Activated CD4-positive, alpha-beta T cell treated with anti-CD3 and anti-CD28 coated beads for 36 hours (primary cell): ENCODE measurements at regions not wholly inside any gene's neighbourhood (a gene's known extent, or its start where the extent isn't known, plus 50 kb on each side); places are given as distances from the start of the nearest gene placed in this dataset.
A peak's percentile ranks its signal among the peaks of the same experiment; 100 is the strongest.

Experiments
- ATAC-seq: fragments of 200-7000 bp; cut with Tn5 transposase; one replicate; pipeline ENCODE4 v1.10.0; 2021; ENCODE audit warnings: mild to moderate bottlenecking, moderate library complexity
- CTCF ChIA-PET: fragments of 350-600 bp; sonication (Branson Sonifier 250); formaldehyde crosslinking; loops from one replicate; lab custom pipeline; 2021; ENCODE audit warnings: antibody characterized with exemption; lab: Charles Lee
- POLR2A ChIA-PET: fragments of 350-600 bp; sonication (Branson Sonifier 250); formaldehyde crosslinking; loops from one replicate; lab custom pipeline; 2021; ENCODE audit warnings: antibody characterized with exemption, inconsistent platforms; lab: Charles Lee
- DNase-seq: peaks from one replicate; pipeline ENCODE4 v3.0.0-alpha.2; 2020
- H3K27ac Mint-ChIP-seq: one replicate; pipeline ENCODE4 v1.8.0; 2021; ENCODE audit warnings: mixed read lengths
- H3K27me3 Mint-ChIP-seq: one replicate; pipeline ENCODE4 v1.8.0; 2021; ENCODE audit warnings: mixed read lengths
- H3K36me3 Mint-ChIP-seq: one replicate; pipeline ENCODE4 v1.8.0; 2021; ENCODE audit warnings: low read depth, mixed read lengths
- H3K4me1 Mint-ChIP-seq: one replicate; pipeline ENCODE4 v1.8.0; 2021; ENCODE audit warnings: mixed read lengths
- H3K4me3 Mint-ChIP-seq: one replicate; pipeline ENCODE4 v1.8.0; 2021; ENCODE audit warnings: mild to moderate bottlenecking, moderate library complexity, mixed read lengths
- H3K9me3 Mint-ChIP-seq: one replicate; pipeline ENCODE4 v1.8.0; 2021; ENCODE audit warnings: low read depth, mixed read lengths
- intact Hi-C, 2 experiments: fragments of 100-400 bp; cut with DNase I in 1 of 2; cut with micrococcal nuclease in 1 of 2; formaldehyde crosslinking; loops; one replicate each; pipeline versions ENCODE4 v1.14.2 to v1.15.1; 2022 to 2024; cut with DNase I, micrococcal nuclease

GRCh38 chr14:65299826-65300225, 112.7 kb upstream of the FUT8 start:
- Mint-ChIP-seq H3K27me3 (no peaks in the 10 kb centered on the region), H3K9me3 (no peaks in the 10 kb centered on the region), H3K4me1 (peaks cover 64% of the 10 kb centered on the region), H3K36me3 (no peaks in the 10 kb centered on the region), H3K27ac (peak overlapping the region; percentile 14), H3K4me3 (no peak overlapping the region)
- CTCF ChIA-PET: no interaction called here
- DNase-seq (no peak), ATAC-seq (no peak)
- POLR2A ChIA-PET: no interaction called here
- intact Hi-C loops: loop anchor here (5.0 kb wide), 2 partner anchors 73 to 198 kb away; partner anchors contain the start of gene MAX (in 1 of the 2)

GRCh38 chr14:65301862-65302539, 110.5 kb upstream of the FUT8 start:
- peak overlapping the region; percentile 86 for H3K27ac Mint-ChIP-seq
- POLR2A ChIA-PET: interaction anchor here (1.0 kb wide), 1 partner anchor 10 kb away, joined by 3 read pairs; no protein-coding TSS in a partner anchor
- DNase-seq (peak; percentile 54), ATAC-seq (peak; percentile 57)
- no peaks in the 10 kb centered on the region for H3K27me3 Mint-ChIP-seq
- peaks cover 4% of the 10 kb centered on the region for H3K36me3 Mint-ChIP-seq
- intact Hi-C loops: loop anchor here (1.0 to 5.0 kb wide), 4 partner anchors 15 to 200 kb away; partner anchors contain the start of genes FUT8 (in 1 of the 2) and MAX (in 1 of the 2)
- H3K4me3 Mint-ChIP-seq: peak overlapping the region; percentile 37
- peaks cover 64% of the 10 kb centered on the region for H3K4me1 Mint-ChIP-seq
- H3K9me3 Mint-ChIP-seq: no peaks in the 10 kb centered on the region
- CTCF ChIA-PET: interaction anchor here (1.1 to 1.9 kb wide), 3 partner anchors 11 to 138 kb away, joined by 4 to 10 read pairs (median 8); no protein-coding TSS in a partner anchor

DNA sequence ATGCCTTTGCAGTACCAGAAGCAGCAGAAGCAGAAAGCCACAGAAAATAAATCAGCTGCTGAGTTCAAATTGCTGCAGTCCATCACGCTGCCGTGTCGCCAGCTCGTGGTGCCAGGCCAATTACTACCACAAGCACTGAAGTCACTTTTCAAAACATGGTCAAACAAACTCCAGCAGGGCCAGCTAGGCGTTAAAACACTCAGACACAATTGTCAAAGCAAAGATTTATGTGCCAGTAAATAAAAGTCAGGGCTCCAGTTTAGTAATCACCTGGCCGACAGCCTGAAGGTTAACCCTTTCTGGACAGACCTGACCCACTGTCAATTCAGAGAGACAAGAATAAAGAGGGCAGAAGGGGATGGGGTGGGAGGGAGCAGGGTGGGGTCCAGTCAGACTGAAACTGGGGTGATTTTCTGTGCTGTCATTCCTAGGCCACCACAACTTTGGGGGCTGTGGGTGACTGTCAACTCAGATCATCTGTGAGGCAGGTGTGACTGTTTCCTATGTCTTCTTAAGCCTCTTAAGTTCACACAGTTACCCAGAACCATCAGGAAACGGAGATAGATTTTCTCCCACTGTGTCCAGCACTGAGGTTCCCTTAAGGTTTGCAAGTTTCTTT, 109.8 kb upstream of the FUT8 start:
- peaks cover 4% of the 10 kb centered on the region for H3K36me3 Mint-ChIP-seq
- ChIA-PET POLR2A (interaction anchor here (1.0 to 1.4 kb wide), 2 partner anchors 11 to 109 kb away, joined by 3 to 4 read pairs; partner anchors contain the start of gene FUT8), CTCF (interaction anchor here (1.1 to 1.8 kb wide), 4 partner anchors 13 to 33 kb away, joined by 4 to 8 read pairs (median 4); no protein-coding TSS in a partner anchor)
- no peaks in the 10 kb centered on the region for H3K27me3 Mint-ChIP-seq
- ATAC-seq: peak; percentile 74
- intact Hi-C loops: loop anchor here (1.0 to 5.0 kb wide), 6 partner anchors 15 to 403 kb away; partner anchors contain the start of genes FUT8 (in 1 of the 2) and MAX (in 1 of the 2)
- peak overlapping the region; percentile 86 for H3K27ac Mint-ChIP-seq
- H3K9me3 Mint-ChIP-seq: no peaks in the 10 kb centered on the region
- H3K4me1 Mint-ChIP-seq: peaks cover 63% of the 10 kb centered on the region
- H3K4me3 Mint-ChIP-seq: peak overlapping the region; percentile 37
- DNase-seq: peak; percentile 83

- ATAC-seq: peak; percentile 21
- Mint-ChIP-seq H3K4me1 (peaks cover 58% of the 10 kb centered on the region), H3K27me3 (no peaks in the 10 kb centered on the region), H3K9me3 (no peaks in the 10 kb centered on the region), H3K27ac (peak overlapping the region; percentile 86), H3K36me3 (peaks cover 4% of the 10 kb centered on the region), H3K4me3 (peak overlapping the region; percentile 37)
- POLR2A ChIA-PET: interaction anchor here (0.5 to 1.4 kb wide), 2 partner anchors 34 to 109 kb away, joined by 4 to 8 read pairs; partner anchors contain the start of gene FUT8
- CTCF ChIA-PET: interaction anchor here (0.8 to 1.2 kb wide), 5 partner anchors 13 to 108 kb away, joined by 3 to 5 read pairs (median 4); no protein-coding TSS in a partner anchor
- intact Hi-C loops: loop anchor here (1.0 to 5.0 kb wide), 5 partner anchors 16 to 402 kb away; partner anchors contain the start of gene MAX (in 1 of the 2)
- DNase-seq: peak; percentile 49
These were observed 109.2 kb upstream of the FUT8 start for GRCh38 chr14:65303190-65303898.

DNA sequence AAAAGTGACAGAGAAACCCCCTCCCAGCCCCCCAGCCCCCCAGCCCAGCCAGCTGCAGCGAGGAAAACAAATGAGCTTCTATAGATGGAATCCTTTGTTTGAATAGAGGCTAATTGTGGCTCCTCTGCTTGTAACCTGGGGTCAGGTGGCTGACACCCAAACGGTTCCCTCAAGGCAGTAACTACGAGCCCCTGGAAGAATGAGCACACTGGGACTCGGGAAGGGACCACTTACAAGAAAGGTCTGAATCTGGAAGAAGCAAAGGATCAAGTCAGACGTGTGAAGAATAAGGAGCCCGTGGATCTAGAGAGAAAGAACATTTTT, 108.7 kb upstream of the FUT8 start:
- H3K27ac Mint-ChIP-seq: peak overlapping the region; percentile 86
- ChIA-PET CTCF (interaction anchor here (0.8 to 1.2 kb wide), 5 partner anchors 12 to 108 kb away, joined by 3 to 5 read pairs (median 4); no protein-coding TSS in a partner anchor), POLR2A (interaction anchor here (0.5 to 1.4 kb wide), 3 partner anchors 26 to 108 kb away, joined by 4 to 8 read pairs (median 5); partner anchors contain the start of gene FUT8)
- H3K9me3 Mint-ChIP-seq: no peaks in the 10 kb centered on the region
- ATAC-seq: no peak
- no peak for DNase-seq
- H3K27me3 Mint-ChIP-seq: no peaks in the 10 kb centered on the region
- H3K36me3 Mint-ChIP-seq: peaks cover 4% of the 10 kb centered on the region
- H3K4me1 Mint-ChIP-seq: peaks cover 58% of the 10 kb centered on the region
- intact Hi-C loops: loop anchor here (1.0 to 5.0 kb wide), 5 partner anchors 17 to 401 kb away; partner anchors contain the start of gene MAX (in 1 of the 2)
- H3K4me3 Mint-ChIP-seq: no peak overlapping the region

DNA sequence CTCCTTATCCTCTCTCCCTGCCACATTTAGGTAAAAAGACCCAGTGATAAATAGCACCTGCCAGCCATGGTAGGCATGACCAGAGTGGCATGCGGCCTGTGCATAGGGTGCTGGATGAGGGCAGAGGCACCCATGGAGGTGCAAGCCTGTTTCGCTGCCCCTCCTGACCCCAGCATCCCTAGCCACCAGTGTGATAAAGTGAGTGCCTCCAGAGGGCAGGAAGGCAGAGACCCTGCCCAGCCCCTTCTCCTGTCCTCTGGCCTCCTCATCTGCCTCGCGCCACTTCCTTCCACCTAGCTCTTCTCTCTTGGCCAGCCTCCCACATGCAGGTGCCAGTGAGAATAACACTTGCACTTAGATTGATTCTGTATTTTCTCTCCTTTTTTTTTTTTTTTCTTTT, 108.3 kb upstream of the FUT8 start:
- Mint-ChIP-seq H3K36me3 (peaks cover 4% of the 10 kb centered on the region), H3K9me3 (no peaks in the 10 kb centered on the region), H3K4me1 (peaks cover 58% of the 10 kb centered on the region), H3K27me3 (no peaks in the 10 kb centered on the region), H3K4me3 (no peak overlapping the region), H3K27ac (peak overlapping the region; percentile 86)
- DNase-seq: no peak
- CTCF ChIA-PET: interaction anchor here (0.7 to 1.2 kb wide), 6 partner anchors 12 to 213 kb away, joined by 3 to 5 read pairs (median 4); no protein-coding TSS in a partner anchor
- no peak for ATAC-seq
- POLR2A ChIA-PET: interaction anchor here (0.6 to 1.4 kb wide), 2 partner anchors 26 to 108 kb away, joined by 4 to 5 read pairs; partner anchors contain the start of gene FUT8
- intact Hi-C loops: loop anchor here (5.0 kb wide), 2 partner anchors 77 to 202 kb away; partner anchors contain the start of gene MAX (in 1 of the 2)

GRCh38 chr14:65304963-65305362, 107.6 kb upstream of the FUT8 start:
- H3K27me3 Mint-ChIP-seq: no peaks in the 10 kb centered on the region
- peaks cover 52% of the 10 kb centered on the region for H3K4me1 Mint-ChIP-seq
- H3K4me3 Mint-ChIP-seq: no peak overlapping the region

GRCh38 chr14:65308536-65308935, 104.0 kb upstream of the FUT8 start:
- Mint-ChIP-seq H3K36me3 (peaks cover 4% of the 10 kb centered on the region), H3K4me3 (no peak overlapping the region), H3K4me1 (peaks cover 20% of the 10 kb centered on the region), H3K27me3 (no peaks in the 10 kb centered on the region), H3K9me3 (no peaks in the 10 kb centered on the region), H3K27ac (no peak overlapping the region)
- DNase-seq (no peak), ATAC-seq (no peak)
- POLR2A ChIA-PET: no interaction called here
- CTCF ChIA-PET: interaction anchor here (0.8 kb wide), 1 partner anchor 20 kb away, joined by 4 read pairs; no protein-coding TSS in a partner anchor
- intact Hi-C loops: no loop called here

More at GRCh38 chr14:65304963-65305362, 107.6 kb upstream of the FUT8 start:
- CTCF ChIA-PET: interaction anchor here (0.7 to 1.1 kb wide), 5 partner anchors 18 to 481 kb away, joined by 3 to 5 read pairs (median 3); no protein-coding TSS in a partner anchor
- Mint-ChIP-seq H3K27ac (peak overlapping the region; percentile 82), H3K9me3 (no peaks in the 10 kb centered on the region), H3K36me3 (peaks cover 4% of the 10 kb centered on the region)
- POLR2A ChIA-PET: no interaction called here
- intact Hi-C loops: loop anchor here (5.0 kb wide), 2 partner anchors 78 to 203 kb away; partner anchors contain the start of gene MAX (in 1 of the 2)
- ATAC-seq (no peak), DNase-seq (no peak)

- Mint-ChIP-seq H3K27me3 (no peaks in the 10 kb centered on the region), H3K36me3 (no peaks in the 10 kb centered on the region), H3K4me1 (peaks cover 9% of the 10 kb centered on the region), H3K9me3 (no peaks in the 10 kb centered on the region), H3K27ac (no peak overlapping the region), H3K4me3 (no peak overlapping the region)
- POLR2A ChIA-PET: no interaction called here
- ATAC-seq (no peak), DNase-seq (no peak)
- CTCF ChIA-PET: interaction anchor here (1.2 kb wide), 1 partner anchor 11 kb away, joined by 4 read pairs; no protein-coding TSS in a partner anchor
- intact Hi-C loops: no loop called here
These were observed 102.0 kb upstream of the FUT8 start for GRCh38 chr14:65310568-65310967.

DNA sequence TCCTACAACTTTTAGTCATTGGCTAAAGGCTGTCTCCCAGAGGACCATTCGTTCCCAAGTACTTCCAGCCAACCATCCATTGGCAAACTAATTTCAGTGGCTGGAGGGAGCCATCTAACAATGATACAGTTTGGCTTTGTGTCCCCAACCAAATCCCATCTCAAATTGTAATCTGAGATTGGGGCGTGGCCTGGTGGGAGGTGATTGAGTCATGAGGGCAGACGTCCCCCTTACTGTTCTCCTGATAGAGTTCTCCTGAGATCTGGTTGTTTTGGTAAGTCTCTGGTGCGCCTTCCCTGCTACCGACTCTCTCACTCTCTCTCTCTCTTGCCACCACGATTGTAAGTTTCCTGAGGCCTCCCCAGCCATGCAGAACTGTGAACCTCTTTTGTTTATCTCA, 99.7 kb upstream of the FUT8 start:
- ChIA-PET POLR2A (no interaction called here), CTCF (no interaction called here)
- Mint-ChIP-seq H3K27me3 (no peaks in the 10 kb centered on the region), H3K27ac (no peak overlapping the region), H3K4me1 (peaks cover 9% of the 10 kb centered on the region), H3K4me3 (no peak overlapping the region), H3K36me3 (no peaks in the 10 kb centered on the region), H3K9me3 (no peaks in the 10 kb centered on the region)
- no peak for ATAC-seq
- intact Hi-C loops: no loop called here
- no peak for DNase-seq
